Fibroblast of lung (primary cell): ENCODE measurements at regions not wholly inside any gene's neighbourhood (a gene's known extent, or its start where the extent isn't known, plus 50 kb on each side); places are given as distances from the start of the nearest gene placed in this dataset.

Source experiments
- DNase-seq, 2 donors: peaks; one replicate each; pipeline versions ENCODE4 v3.0.0 to v3.0.0-alpha.2; 2010; ENCODE audit warnings: low read depth in 2 of 2
- H2AFZ ChIP-seq: 2 replicates; pipeline ENCODE4 v1.5.1; 2012; ENCODE audit warnings: low read length, control low read depth, inconsistent platforms
- H3K27ac ChIP-seq: 2 replicates; pipeline ENCODE4 v1.5.1; 2011; ENCODE audit warnings: low read length, control low read depth; ENCODE audit not compliant: insufficient read depth
- H3K27me3 ChIP-seq: 2 replicates; pipeline ENCODE4 v1.5.1; 2011; ENCODE audit warnings: mild to moderate bottlenecking, low read length; ENCODE audit not compliant: control insufficient read depth, insufficient read depth
- H3K36me3 ChIP-seq: 2 replicates; pipeline ENCODE4 v1.5.1; 2011; ENCODE audit warnings: low read length; ENCODE audit not compliant: control insufficient read depth, insufficient read depth
- H3K4me1 ChIP-seq: 2 replicates; pipeline ENCODE4 v1.5.1; 2011; ENCODE audit warnings: low read length; ENCODE audit not compliant: control insufficient read depth, insufficient read depth; ENCODE audit errors: extremely low read depth
- H3K4me2 ChIP-seq: 2 replicates; pipeline ENCODE4 v1.5.1; 2011; ENCODE audit warnings: low read length, control low read depth; ENCODE audit not compliant: insufficient read depth; ENCODE audit errors: extremely low read depth
- H3K4me3 ChIP-seq, 4 experiments: fragments of 200-600 bp in 1 of 4; sonication (generic) in 1 of 4; replicated peaks in 1 of 4; 2 replicates each; pipeline ENCODE4 v1.5.1; 2011 to 2016; ENCODE audit warnings: low read length in 4 of 4, low read depth in 3 of 4, mild to moderate bottlenecking in 3 of 4, control low read depth in 2 of 4, inconsistent platforms in 1 of 4, mixed read lengths in 1 of 4; ENCODE audit not compliant: insufficient read depth in 1 of 4; ENCODE audit errors: control extremely low read depth in 1 of 4
- H3K79me2 ChIP-seq: 2 replicates; pipeline ENCODE4 v1.5.1; 2012; ENCODE audit warnings: mild to moderate bottlenecking, low read length, inconsistent platforms; ENCODE audit not compliant: control insufficient read depth, insufficient read depth
- H3K9ac ChIP-seq: 2 replicates; pipeline ENCODE4 v1.5.1; 2011; ENCODE audit warnings: mild to moderate bottlenecking, low read length, control low read depth; ENCODE audit not compliant: insufficient read depth
- H3K9me3 ChIP-seq: 2 replicates; pipeline ENCODE4 v1.5.1; 2012; ENCODE audit warnings: low read depth, low read length; ENCODE audit not compliant: control insufficient read depth, insufficient read depth
- H4K20me1 ChIP-seq: 2 replicates; pipeline ENCODE4 v1.5.1; 2011; ENCODE audit warnings: low read length; ENCODE audit not compliant: control insufficient read depth, insufficient read depth; ENCODE audit errors: extremely low read depth
- CTCF ChIP-seq, 2 donors: IDR thresholded peaks in 1 of 2; conservative IDR thresholded peaks in 1 of 2; 1 replicate in 1 of 2; 2 replicates in 1 of 2; pipeline ENCODE4 v1.5.1; 2011 to 2012; ENCODE audit warnings: low read length in 2 of 2, control low read depth in 1 of 2, inconsistent platforms in 1 of 2, low read depth in 1 of 2, mild to moderate bottlenecking in 1 of 2
- EZH2 ChIP-seq: IDR thresholded peaks from 2 replicates; pipeline ENCODE4 v1.5.1; 2012; ENCODE audit warnings: low read length, control low read depth, mild to moderate bottlenecking; ENCODE audit errors: missing control alignments

- Histone ChIP-seq H3K79me2 (no peaks in the 10 kb centered on the region), H3K9ac (no peak overlapping the region), H3K4me2 (no peak overlapping the region), H3K9me3 (no peaks in the 10 kb centered on the region), H3K4me1 (no peaks in the 10 kb centered on the region), H3K27me3 (no peaks in the 10 kb centered on the region), H3K36me3 (no peaks in the 10 kb centered on the region), H4K20me1 (no peaks in the 10 kb centered on the region), H3K4me3 (no peak overlapping the region), H3K27ac (no peak overlapping the region), H2AFZ (no peak overlapping the region)
- DNase-seq = no peak
- no peak for TF ChIP-seq CTCF (conservative IDR thresholded peaks at IDR 0.05 in 1 of 2, IDR thresholded peaks at IDR 0.05 in 1 of 2; ENCODE audit: low read depth in 1 of 2, low read length in 2 of 2)
- TF ChIP-seq EZH2 = no peak
Measured at GRCh38 chr14:22334275-22334577, 254.8 kb downstream of the DAD1 start.

- Histone ChIP-seq H3K4me3 (no peak overlapping the region), H3K79me2 (no peaks in the 10 kb centered on the region), H3K4me1 (no peaks in the 10 kb centered on the region), H3K4me2 (no peak overlapping the region), H3K27ac (no peak overlapping the region), H3K9me3 (no peaks in the 10 kb centered on the region), H3K27me3 (no peaks in the 10 kb centered on the region), H3K9ac (no peak overlapping the region), H2AFZ (no peak overlapping the region), H4K20me1 (no peaks in the 10 kb centered on the region), H3K36me3 (no peaks in the 10 kb centered on the region)
- peak; percentile 60 to 72 for DNase-seq
- TF ChIP-seq CTCF (conservative IDR thresholded peaks at IDR 0.05 in 1 of 2, IDR thresholded peaks at IDR 0.05 in 1 of 2; ENCODE audit: low read depth in 1 of 2, low read length in 2 of 2) (no peak), EZH2 (no peak)
Measured at GRCh38 chr14:22333422-22334274, 255.4 kb downstream of the DAD1 start.

- Histone ChIP-seq H4K20me1 (no peaks in the 10 kb centered on the region), H3K4me3 (no peak overlapping the region), H3K27ac (no peak overlapping the region), H3K36me3 (no peaks in the 10 kb centered on the region), H3K4me1 (no peaks in the 10 kb centered on the region), H3K9me3 (no peaks in the 10 kb centered on the region), H3K9ac (no peak overlapping the region), H2AFZ (no peak overlapping the region), H3K79me2 (no peaks in the 10 kb centered on the region), H3K27me3 (no peaks in the 10 kb centered on the region), H3K4me2 (no peak overlapping the region)
- DNase-seq = peak in 1 of 2 donors; percentile 9
- TF ChIP-seq CTCF (conservative IDR thresholded peaks at IDR 0.05 in 1 of 2, IDR thresholded peaks at IDR 0.05 in 1 of 2; ENCODE audit: low read depth in 1 of 2, low read length in 2 of 2) (no peak), EZH2 (no peak)
Measured at GRCh38 chr14:22332686-22333421, 256.2 kb downstream of the DAD1 start.
